GM18861 (cell line): ENCODE measurements at regions not wholly inside any gene's neighbourhood (a gene's known extent, or its start where the extent isn't known, plus 50 kb on each side); places are given as distances from the start of the nearest gene placed in this dataset.

Experiments
- ATAC-seq: cut with Tn5 transposase; IDR thresholded peaks from one replicate; pipeline ENCODE4 v1.9.1; 2021; ENCODE audit not compliant: unreplicated experiment

GRCh38 chr2:162972383-162972782 is 133.8 kb upstream of the KCNH7 start:
- ATAC-seq, result no peak

GRCh38 chr2:162968306-162968705 is 129.7 kb upstream of the KCNH7 start:
- ATAC-seq, result no peak

- ATAC-seq, result no peak
Observed at GRCh38 chr2:162967811-162968210, 129.2 kb upstream of the KCNH7 start.

- no peak for ATAC-seq
Observed at GRCh38 chr2:162967147-162967546, 128.6 kb upstream of the KCNH7 start.

DNA sequence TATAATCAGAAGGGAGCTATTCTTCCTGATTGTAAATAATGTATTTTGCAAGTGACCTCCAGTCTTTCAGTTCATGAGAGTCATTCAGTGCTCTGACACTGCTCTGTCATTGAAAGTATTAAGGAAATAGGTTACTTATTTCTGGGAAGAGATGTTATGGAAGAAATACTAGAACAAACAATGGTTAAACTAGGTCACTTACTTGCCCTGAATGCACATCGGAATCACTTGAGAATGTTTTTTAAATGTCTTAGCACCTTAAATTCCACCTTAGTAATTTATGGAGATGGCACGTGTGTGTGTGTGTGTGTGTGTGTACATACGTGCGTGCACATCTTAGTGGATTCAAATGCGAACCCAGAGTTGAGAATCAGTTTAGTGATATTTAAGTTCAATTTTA is 126.6 kb upstream of the KCNH7 start:
- ATAC-seq, result no peak

- ATAC-seq, result no peak
Observed at GRCh38 chr2:162964513-162964912, 125.9 kb upstream of the KCNH7 start.

GRCh38 chr2:162963156-162963555 is 124.6 kb upstream of the KCNH7 start:
- no peak for ATAC-seq

GRCh38 chr2:162945785-162946184 is 107.2 kb upstream of the KCNH7 start:
- ATAC-seq, result no peak

- ATAC-seq, result no peak
Observed at GRCh38 chr2:162938387-162938786, 99.8 kb upstream of the KCNH7 start.

DNA sequence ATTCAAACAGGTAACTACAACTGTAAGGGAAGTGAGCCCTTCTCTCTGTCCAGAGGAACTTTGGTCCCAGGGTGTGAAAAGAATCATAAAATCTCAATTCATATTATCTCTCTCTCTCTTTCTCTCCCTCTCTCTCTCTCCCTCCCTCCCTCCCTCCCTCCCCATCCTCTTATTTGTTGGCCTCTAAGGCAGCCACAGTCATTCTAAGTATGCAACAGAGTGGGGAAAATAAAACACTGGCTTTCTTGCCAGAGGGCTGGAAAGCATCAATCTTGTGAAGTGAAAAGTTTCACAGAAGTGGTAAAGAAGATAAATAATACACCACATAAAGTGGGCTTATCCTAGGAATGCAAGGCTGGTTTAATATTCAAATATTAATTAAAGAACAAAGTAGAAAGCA is 95.6 kb upstream of the KCNH7 start:
- no peak for ATAC-seq

GRCh38 chr2:162932416-162932815 is 93.8 kb upstream of the KCNH7 start:
- no peak for ATAC-seq

GRCh38 chr2:162929571-162929970 is 91.0 kb upstream of the KCNH7 start:
- ATAC-seq, result no peak

DNA sequence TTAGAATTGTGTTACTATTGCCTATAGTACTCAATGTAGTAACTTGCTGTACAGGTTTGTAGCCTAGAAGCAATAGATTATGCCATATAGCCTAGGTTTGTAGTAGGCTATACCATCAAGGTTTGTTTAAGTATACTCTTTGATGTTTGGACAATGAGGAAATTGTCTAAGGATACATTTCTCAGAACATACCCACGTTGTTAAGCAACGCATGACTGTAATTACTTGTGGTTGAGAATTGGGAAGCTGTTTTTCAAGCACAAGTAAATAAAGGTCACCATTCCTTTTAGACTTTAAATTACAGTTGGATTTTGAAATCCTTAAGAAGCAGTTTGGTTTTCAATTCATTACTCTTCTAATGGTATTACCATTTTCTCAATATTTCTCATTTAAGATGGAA is 89.8 kb upstream of the KCNH7 start:
- no peak for ATAC-seq

- no peak for ATAC-seq
Observed at GRCh38 chr2:162926907-162927306, 88.3 kb upstream of the KCNH7 start.

GRCh38 chr2:162926501-162926900 is 87.9 kb upstream of the KCNH7 start:
- ATAC-seq, result no peak

GRCh38 chr2:162925595-162925994 is 87.0 kb upstream of the KCNH7 start:
- ATAC-seq, result no peak

DNA sequence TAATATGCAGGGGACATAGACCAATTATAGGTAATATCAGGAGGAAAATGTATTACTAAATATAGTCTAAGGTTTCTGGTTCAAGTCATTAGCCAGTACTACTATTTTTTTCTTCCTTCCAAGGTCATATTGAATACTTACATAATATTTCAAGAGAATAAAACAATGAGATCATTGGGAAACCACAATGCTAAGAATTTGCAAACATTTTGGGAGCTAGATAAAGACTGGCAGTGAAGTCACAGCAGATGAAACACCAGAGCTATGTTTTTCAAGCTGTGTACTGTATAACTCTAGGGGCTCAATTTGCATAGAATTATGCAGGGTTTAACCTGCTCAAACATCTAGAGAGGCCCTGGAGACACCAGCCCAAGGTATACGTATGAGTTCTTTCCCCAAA is 80.5 kb upstream of the KCNH7 start:
- ATAC-seq, result no peak

GRCh38 chr2:162917626-162918025 is 79.1 kb upstream of the KCNH7 start:
- ATAC-seq, result no peak

DNA sequence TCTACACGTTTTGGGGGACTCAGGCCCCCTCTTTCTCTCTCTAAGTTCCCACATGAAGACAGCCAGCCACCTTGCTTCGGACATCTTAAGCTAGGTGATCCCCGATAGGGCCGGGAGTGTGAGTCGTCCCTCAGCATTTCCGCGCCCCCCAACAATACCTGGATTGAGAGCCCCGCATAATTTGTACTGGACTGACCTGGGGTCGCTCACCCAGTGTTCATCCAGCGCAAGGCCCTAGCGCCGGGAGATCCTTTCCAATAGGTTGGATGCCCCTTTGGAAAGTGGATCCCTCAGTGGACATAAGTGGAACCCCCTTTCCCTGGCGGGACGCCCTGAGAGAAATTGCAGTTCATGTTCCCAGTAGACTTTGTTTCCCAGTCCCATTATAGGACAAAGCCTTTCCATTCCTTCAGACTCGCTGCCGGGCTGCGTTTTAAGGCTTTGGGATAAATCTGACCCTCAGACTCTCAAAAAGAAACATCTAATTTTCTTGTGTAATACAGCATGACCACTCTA is 77.8 kb upstream of the KCNH7 start:
- ATAC-seq, result no peak

GRCh38 chr2:162915858-162916257 is 77.3 kb upstream of the KCNH7 start:
- ATAC-seq, result no peak

GRCh38 chr2:162914161-162914560 is 75.6 kb upstream of the KCNH7 start:
- no peak for ATAC-seq

DNA sequence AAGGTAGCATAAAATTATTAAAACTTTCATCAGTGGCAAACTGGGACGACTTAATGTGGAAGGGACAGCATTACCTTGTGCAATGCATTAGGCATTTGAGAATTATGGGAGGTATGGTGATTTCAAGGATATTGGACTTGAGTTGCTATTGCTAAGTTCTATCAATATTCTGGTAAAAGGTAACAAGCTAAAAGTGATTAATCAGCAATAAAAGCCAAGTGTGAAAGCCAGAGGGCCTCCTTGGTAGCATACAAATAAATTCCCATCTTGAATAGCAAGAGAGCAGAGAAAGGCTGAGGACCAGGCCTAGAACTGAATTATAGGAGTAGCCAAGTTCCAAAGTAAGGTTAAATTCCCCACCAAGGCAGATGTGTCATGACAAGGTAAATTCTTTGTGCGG is 74.2 kb upstream of the KCNH7 start:
- ATAC-seq, result no peak

DNA sequence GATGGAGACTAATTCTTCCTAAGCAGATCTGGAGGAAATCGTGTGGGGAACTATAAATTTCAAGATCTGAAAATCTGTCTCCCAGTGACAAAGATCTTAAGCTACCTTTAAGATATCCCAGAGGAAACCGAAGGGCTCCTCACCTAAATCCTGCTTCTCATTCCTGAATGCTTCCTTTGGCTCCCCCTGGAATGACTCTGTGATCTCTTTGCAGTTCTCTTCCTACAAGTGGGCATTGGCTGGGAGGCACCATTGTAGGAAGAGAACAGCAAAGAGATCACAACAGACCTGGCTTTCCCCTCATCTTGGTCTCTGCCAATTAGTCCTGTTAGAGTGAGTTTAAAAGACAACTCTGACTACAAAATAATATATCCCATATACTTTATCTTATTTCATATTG is 70.0 kb upstream of the KCNH7 start:
- no peak for ATAC-seq
